SK-N-SH (cell line): ENCODE measurements at regions not wholly inside any gene's neighbourhood (a gene's known extent, or its start where the extent isn't known, plus 50 kb on each side); places are given as distances from the start of the nearest gene placed in this dataset.

Source experiments
- POLR2AphosphoS5 ChIP-seq: IDR thresholded peaks from 2 replicates; pipeline ENCODE4 v1.6.1; 2012; ENCODE audit warnings: low read depth, low read length
- SMC3 ChIP-seq: IDR thresholded peaks from 2 replicates; pipeline ENCODE4 v1.6.1; 2012; ENCODE audit warnings: low read depth, low read length, improper control_type of control experiment

- TF ChIP-seq SMC3: no peak
- TF ChIP-seq POLR2AphosphoS5: no peak
These were observed 569.9 kb downstream of the EPHA4 start for GRCh38 chr2:221002101-221002685.
